ENCODE measurements at regions not wholly inside any gene's neighbourhood (a gene's known extent, or its start where the extent isn't known, plus 50 kb on each side); places are given as distances from the start of the nearest gene placed in this dataset.
"Not testable (repeated sequence)": the region's sequence is repeated elsewhere in the genome, so short reads cannot be mapped to it uniquely, and the experiment has no call there.

GRCh38 chr12:46486588-46486987, 114.0 kb upstream of the SLC38A2 start:
- ATAC-seq (replicated peaks) (no peak), DNase-seq (no peak)
- no peaks in the 10 kb centered on the region for H3K9me3 Mint-ChIP-seq
- H3K4me1 Mint-ChIP-seq (ENCODE audit: low read depth in 2 of 2), result no peaks in the 10 kb centered on the region
- H3K4me3 Mint-ChIP-seq, result no peak overlapping the region
- H3K27me3 Mint-ChIP-seq, result no peaks in the 10 kb centered on the region
- H3K27ac Mint-ChIP-seq, result no peak overlapping the region
- peaks cover 4% of the 10 kb centered on the region for H3K36me3 Mint-ChIP-seq (ENCODE audit: insufficient read depth)

- H3K27ac Mint-ChIP-seq, result no peak overlapping the region
- ATAC-seq (replicated peaks) (no peak), DNase-seq (no peak)
- peaks cover 4% of the 10 kb centered on the region for H3K36me3 Mint-ChIP-seq (ENCODE audit: insufficient read depth)
- H3K4me1 Mint-ChIP-seq (ENCODE audit: low read depth in 2 of 2), result no peaks in the 10 kb centered on the region
- no peaks in the 10 kb centered on the region for H3K27me3 Mint-ChIP-seq
- H3K4me3 Mint-ChIP-seq, result no peak overlapping the region
- no peaks in the 10 kb centered on the region for H3K9me3 Mint-ChIP-seq
Observed at GRCh38 chr12:46485853-46486252, 113.3 kb upstream of the SLC38A2 start.

DNA sequence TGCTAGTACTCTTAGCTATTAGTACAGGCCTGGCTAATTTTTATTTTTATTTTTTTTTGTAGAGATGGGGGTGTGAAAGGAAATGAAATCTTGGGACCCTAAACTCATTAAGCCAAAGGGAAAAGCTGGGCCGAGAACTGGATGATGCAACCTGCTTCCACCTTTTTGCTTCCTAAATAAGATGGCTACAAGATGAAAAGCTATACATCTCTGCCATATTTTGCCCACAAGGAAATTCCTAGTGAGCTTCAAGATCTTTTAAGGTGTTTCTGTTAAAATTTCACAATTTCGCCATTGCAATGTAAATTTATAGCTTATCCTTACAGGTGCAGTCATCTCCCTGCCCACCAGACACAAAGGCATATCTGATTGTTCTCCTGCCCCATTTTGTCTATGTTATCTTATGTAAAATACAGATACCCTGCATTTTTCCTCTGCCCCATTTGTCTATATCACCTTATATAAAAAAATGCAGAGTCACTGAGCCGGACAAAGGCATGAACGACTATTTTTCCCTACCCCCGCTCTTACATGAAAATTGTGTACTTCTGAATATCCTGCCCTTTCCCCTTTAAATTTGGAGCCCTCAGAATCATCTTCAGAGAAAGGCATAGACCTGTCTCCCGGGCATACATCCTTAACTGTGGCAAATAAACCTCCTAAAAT, 112.0 kb upstream of the SLC38A2 start:
- ATAC-seq (replicated peaks), result no peak
- Mint-ChIP-seq H3K36me3 (ENCODE audit: insufficient read depth) (no peaks in the 10 kb centered on the region), H3K4me3 (no peak overlapping the region), H3K4me1 (ENCODE audit: low read depth in 2 of 2) (no peaks in the 10 kb centered on the region), H3K27me3 (no peaks in the 10 kb centered on the region), H3K27ac (no peak overlapping the region), H3K9me3 (no peaks in the 10 kb centered on the region)
- no peak for DNase-seq

DNA sequence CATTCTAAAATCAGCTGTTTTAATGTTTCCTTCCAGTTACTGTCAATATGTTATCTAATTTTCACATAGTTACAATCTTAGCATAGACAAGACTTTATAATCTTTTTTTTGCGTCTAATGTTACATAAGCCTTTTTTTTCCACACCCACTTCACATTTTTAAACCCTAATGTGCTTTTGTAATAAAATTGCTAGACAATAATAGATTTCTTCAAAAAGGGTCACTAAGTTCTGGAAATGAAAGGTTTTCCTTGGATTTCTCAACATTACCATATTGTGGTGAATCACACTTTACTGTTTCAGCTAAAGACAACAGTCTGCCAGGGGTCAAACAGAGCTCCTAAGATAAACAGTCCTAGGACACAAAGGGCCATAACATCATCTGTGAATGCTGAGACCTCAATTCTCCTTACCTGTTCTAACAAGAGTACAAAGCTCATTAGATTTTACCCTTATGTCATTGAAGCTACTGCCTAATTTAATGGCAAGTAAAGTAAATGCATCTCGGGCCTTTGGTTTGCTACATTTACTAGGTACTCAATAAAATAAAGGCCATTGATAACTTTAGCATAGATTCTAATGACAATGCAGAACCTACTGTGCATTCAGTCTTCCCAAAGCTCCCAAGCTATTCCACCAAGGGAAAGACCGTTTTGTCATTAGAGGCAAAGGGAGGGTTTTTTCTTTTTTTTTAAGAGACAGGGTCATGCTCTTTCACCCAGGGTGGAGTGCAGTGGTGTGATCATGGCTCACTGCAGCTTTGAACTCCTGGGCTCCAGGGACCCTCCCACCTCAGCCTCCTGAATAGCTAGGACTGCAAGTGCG, 111.2 kb upstream of the SLC38A2 start:
- H3K27ac Mint-ChIP-seq, result no peak overlapping the region

DNA sequence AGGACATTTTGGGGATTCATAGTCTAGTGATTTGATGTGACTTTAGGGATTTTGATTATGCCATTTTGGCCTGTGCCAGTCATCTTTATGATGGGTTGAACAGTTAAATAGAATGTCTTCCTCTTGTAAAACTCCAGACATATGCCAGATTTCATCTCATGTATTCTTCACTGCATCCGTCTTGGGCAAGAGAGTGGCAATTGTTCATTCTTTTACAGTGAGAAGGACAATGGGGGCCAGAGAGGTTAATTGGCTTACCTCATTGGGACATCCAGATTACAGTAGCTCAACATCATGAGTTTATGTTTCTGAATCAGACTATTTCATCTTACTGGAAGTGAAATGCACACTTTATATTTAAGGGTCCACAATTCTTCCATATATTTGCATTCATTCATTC, 108.2 kb upstream of the SLC38A2 start:
- H3K36me3 Mint-ChIP-seq (ENCODE audit: insufficient read depth), result no peaks in the 10 kb centered on the region
- peaks cover 0 to 2% of the 10 kb centered on the region in 2 donors for H3K9me3 Mint-ChIP-seq
- DNase-seq (no peak), ATAC-seq (replicated peaks) (no peak)
- no peak overlapping the region for H3K4me3 Mint-ChIP-seq
- peaks cover 0 to 6% of the 10 kb centered on the region in 2 donors for H3K27me3 Mint-ChIP-seq
- H3K27ac Mint-ChIP-seq, result no peak overlapping the region
- H3K4me1 Mint-ChIP-seq (ENCODE audit: low read depth in 2 of 2), result peaks cover 0 to 7% of the 10 kb centered on the region in 2 donors

More for the DNA sequence above, 111.2 kb upstream of the SLC38A2 start:
- H3K27me3 Mint-ChIP-seq, result no peaks in the 10 kb centered on the region
- H3K9me3 Mint-ChIP-seq, result no peaks in the 10 kb centered on the region
- DNase-seq, result no peak
- H3K36me3 Mint-ChIP-seq (ENCODE audit: insufficient read depth), result no peaks in the 10 kb centered on the region
- no peaks in the 10 kb centered on the region for H3K4me1 Mint-ChIP-seq (ENCODE audit: low read depth in 2 of 2)
- no peak overlapping the region for H3K4me3 Mint-ChIP-seq
- no peak for ATAC-seq (replicated peaks)

GRCh38 chr12:46480316-46480715, 107.7 kb upstream of the SLC38A2 start:
- no peak overlapping the region for H3K27ac Mint-ChIP-seq
- DNase-seq (no peak), ATAC-seq (replicated peaks) (no peak)
- peaks cover 0 to 2% of the 10 kb centered on the region in 2 donors for H3K9me3 Mint-ChIP-seq
- H3K36me3 Mint-ChIP-seq (ENCODE audit: insufficient read depth), result no peaks in the 10 kb centered on the region
- no peak overlapping the region for H3K4me3 Mint-ChIP-seq
- H3K27me3 Mint-ChIP-seq, result peaks cover 0 to 6% of the 10 kb centered on the region in 2 donors
- H3K4me1 Mint-ChIP-seq (ENCODE audit: low read depth in 2 of 2), result peaks cover 0 to 7% of the 10 kb centered on the region in 2 donors

GRCh38 chr12:46478123-46478522, 105.5 kb upstream of the SLC38A2 start:
- Mint-ChIP-seq H3K27ac (no peak overlapping the region), H3K4me3 (no peak overlapping the region), H3K4me1 (ENCODE audit: low read depth in 2 of 2) (peaks cover 0 to 7% of the 10 kb centered on the region in 2 donors), H3K36me3 (ENCODE audit: insufficient read depth) (no peaks in the 10 kb centered on the region), H3K9me3 (peaks cover 0 to 2% of the 10 kb centered on the region in 2 donors), H3K27me3 (peaks cover 0 to 6% of the 10 kb centered on the region in 2 donors)
- no peak for DNase-seq
- ATAC-seq (replicated peaks), result no peak

GRCh38 chr12:46477541-46477940, 105.0 kb upstream of the SLC38A2 start:
- Mint-ChIP-seq H3K4me3 (no peak overlapping the region), H3K27me3 (peaks cover 0 to 6% of the 10 kb centered on the region in 2 donors), H3K36me3 (ENCODE audit: insufficient read depth) (no peaks in the 10 kb centered on the region), H3K9me3 (peaks cover 0 to 2% of the 10 kb centered on the region in 2 donors), H3K4me1 (ENCODE audit: low read depth in 2 of 2) (peaks cover 0 to 7% of the 10 kb centered on the region in 2 donors), H3K27ac (no peak overlapping the region)
- DNase-seq (no peak), ATAC-seq (replicated peaks) (no peak)

- Mint-ChIP-seq H3K4me3 (no peak overlapping the region), H3K9me3 (peaks cover 0 to 2% of the 10 kb centered on the region in 2 donors), H3K4me1 (ENCODE audit: low read depth in 2 of 2) (peaks cover 0 to 7% of the 10 kb centered on the region in 2 donors), H3K27me3 (peaks cover 0 to 6% of the 10 kb centered on the region in 2 donors), H3K36me3 (ENCODE audit: insufficient read depth) (no peaks in the 10 kb centered on the region), H3K27ac (no peak overlapping the region)
- no peak for DNase-seq
- no peak for ATAC-seq (replicated peaks)
Observed at GRCh38 chr12:46475972-46476645, 103.5 kb upstream of the SLC38A2 start.

GRCh38 chr12:46474385-46474784, 101.8 kb upstream of the SLC38A2 start:
- not testable (repeated sequence) for H3K9me3 Mint-ChIP-seq; H3K27ac Mint-ChIP-seq; H3K27me3 Mint-ChIP-seq; H3K4me3 Mint-ChIP-seq; DNase-seq; H3K36me3 Mint-ChIP-seq (ENCODE audit: insufficient read depth); ATAC-seq (replicated peaks)
- peaks cover 10 to 17% of the 10 kb centered on the region in 2 donors for H3K4me1 Mint-ChIP-seq (ENCODE audit: low read depth in 2 of 2)

- no peak overlapping the region for H3K4me3 Mint-ChIP-seq
- DNase-seq, result no peak
- H3K27me3 Mint-ChIP-seq, result peaks cover 0 to 6% of the 10 kb centered on the region in 2 donors
- ATAC-seq (replicated peaks), result no peak
- peaks cover 4% of the 10 kb centered on the region for H3K36me3 Mint-ChIP-seq (ENCODE audit: insufficient read depth)
- H3K4me1 Mint-ChIP-seq (ENCODE audit: low read depth in 2 of 2), result peaks cover 10 to 17% of the 10 kb centered on the region in 2 donors
- H3K27ac Mint-ChIP-seq, result no peak overlapping the region
- peaks cover 0 to 2% of the 10 kb centered on the region in 2 donors for H3K9me3 Mint-ChIP-seq
Observed at GRCh38 chr12:46473634-46474329, 101.2 kb upstream of the SLC38A2 start.

- Mint-ChIP-seq H3K4me1 (ENCODE audit: low read depth in 2 of 2) (peaks cover 10 to 17% of the 10 kb centered on the region in 2 donors), H3K27ac (no peak overlapping the region), H3K4me3 (no peak overlapping the region), H3K36me3 (ENCODE audit: insufficient read depth) (peaks cover 4% of the 10 kb centered on the region), H3K9me3 (peaks cover 0 to 2% of the 10 kb centered on the region in 2 donors), H3K27me3 (peaks cover 0 to 6% of the 10 kb centered on the region in 2 donors)
- ATAC-seq (replicated peaks) (no peak), DNase-seq (no peak)
Observed at GRCh38 chr12:46472893-46473633, 100.5 kb upstream of the SLC38A2 start.

Data from effector memory CD8-positive, alpha-beta T cell (primary cell).